Effector memory CD4-positive, alpha-beta T cell (primary cell): ENCODE measurements at regions not wholly inside any gene's neighbourhood (a gene's known extent, or its start where the extent isn't known, plus 50 kb on each side); places are given as distances from the start of the nearest gene placed in this dataset.

Source experiments
- DNase-seq, 3 donors: peaks; one replicate each; pipeline ENCODE4 v3.0.0-alpha.2; 2020
- H3K27ac ChIP-seq: 2 replicates; pipeline ENCODE4 v1.7.0; 2013; ENCODE audit warnings: mild to moderate bottlenecking, low read length, moderate library complexity; ENCODE audit not compliant: insufficient read depth, poor library complexity, severe bottlenecking
- H3K27me3 ChIP-seq: replicated peaks from 2 replicates; pipeline ENCODE4 v1.7.0; 2013; ENCODE audit warnings: mild to moderate bottlenecking, low read length; ENCODE audit not compliant: insufficient read depth, control insufficient read depth, poor library complexity, severe bottlenecking
- H3K36me3 ChIP-seq: 2 replicates; pipeline ENCODE4 v1.7.0; 2013; ENCODE audit warnings: mild to moderate bottlenecking, low read length, moderate library complexity; ENCODE audit not compliant: control insufficient read depth, insufficient read depth
- H3K4me1 ChIP-seq: 2 replicates; pipeline ENCODE4 v1.7.0; 2013; ENCODE audit warnings: low read length, mild to moderate bottlenecking; ENCODE audit not compliant: control insufficient read depth, insufficient read depth, poor library complexity, severe bottlenecking
- H3K4me3 ChIP-seq: 2 replicates; pipeline ENCODE4 v1.7.0; 2013; ENCODE audit warnings: low read length, low read depth, mild to moderate bottlenecking; ENCODE audit not compliant: insufficient read depth, poor library complexity, severe bottlenecking
- H3K9me3 ChIP-seq: 2 replicates; pipeline ENCODE4 v1.7.0; 2013; ENCODE audit warnings: mild to moderate bottlenecking, low read length, moderate library complexity; ENCODE audit not compliant: control insufficient read depth

DNA sequence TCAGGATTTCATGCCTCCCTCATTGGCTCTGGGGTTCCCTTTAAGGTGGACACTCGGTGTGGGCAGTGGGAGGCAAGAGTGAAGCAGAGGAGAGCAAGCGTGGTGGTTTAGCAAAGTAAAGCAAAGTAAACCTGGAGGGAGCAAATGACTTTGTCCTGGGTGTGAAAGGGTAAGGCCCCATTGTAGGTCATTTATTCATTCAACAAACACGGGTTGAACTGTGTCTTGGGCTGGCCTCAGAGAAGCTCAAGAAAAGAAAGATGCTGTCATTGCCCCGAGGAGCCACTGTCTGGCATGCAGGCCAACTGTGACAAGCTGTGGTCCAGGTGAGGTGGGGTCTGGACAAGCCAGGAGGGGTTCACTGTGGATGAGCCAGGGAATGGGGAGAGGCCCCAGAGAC is 68.9 kb upstream of the DLK1 start:
- Histone ChIP-seq H3K4me3 (no peak overlapping the region), H3K9me3 (no peaks in the 10 kb centered on the region), H3K27me3 (peaks cover 8% of the 10 kb centered on the region), H3K4me1 (peaks cover 8% of the 10 kb centered on the region), H3K36me3 (no peaks in the 10 kb centered on the region), H3K27ac (no peak overlapping the region)
- DNase-seq = no peak

- Histone ChIP-seq H3K36me3 (no peaks in the 10 kb centered on the region), H3K27ac (no peak overlapping the region), H3K4me3 (no peak overlapping the region), H3K9me3 (no peaks in the 10 kb centered on the region), H3K27me3 (peaks cover 8% of the 10 kb centered on the region), H3K4me1 (peaks cover 8% of the 10 kb centered on the region)
- no peak for DNase-seq
These were observed 68.4 kb upstream of the DLK1 start for GRCh38 chr14:100658181-100658886.

- H3K4me3 ChIP-seq = no peak overlapping the region
- peaks cover 8% of the 10 kb centered on the region for H3K27me3 ChIP-seq
- peaks cover 7% of the 10 kb centered on the region for H3K4me1 ChIP-seq
- H3K27ac ChIP-seq = no peak overlapping the region
- H3K9me3 ChIP-seq = no peaks in the 10 kb centered on the region
- no peak for DNase-seq
- H3K36me3 ChIP-seq = no peaks in the 10 kb centered on the region
These were observed 67.2 kb upstream of the DLK1 start for GRCh38 chr14:100659345-100660001.

DNA sequence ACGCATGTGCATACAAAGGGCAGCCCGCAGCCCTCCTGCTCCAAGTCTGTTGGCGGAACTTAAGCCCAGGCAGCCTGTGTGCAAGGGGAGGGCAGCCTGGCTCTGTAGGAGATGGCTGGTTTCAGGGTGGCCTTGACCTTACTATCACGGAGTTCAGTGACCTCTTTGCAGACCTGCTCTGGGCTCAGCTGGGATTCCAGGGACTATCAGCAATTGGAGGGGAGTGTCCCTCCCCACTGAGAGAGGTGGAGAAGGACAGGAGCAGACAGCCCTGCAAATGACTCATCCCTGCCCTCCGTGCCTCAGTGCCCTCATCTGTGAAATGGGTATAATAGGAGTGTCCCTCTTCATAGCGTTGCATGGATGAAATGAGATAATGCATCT is 66.2 kb upstream of the DLK1 start:
- no peak for DNase-seq
- Histone ChIP-seq H3K36me3 (no peaks in the 10 kb centered on the region), H3K27me3 (peaks cover 3% of the 10 kb centered on the region), H3K27ac (no peak overlapping the region), H3K4me3 (no peak overlapping the region), H3K9me3 (no peaks in the 10 kb centered on the region), H3K4me1 (no peaks in the 10 kb centered on the region)

DNA sequence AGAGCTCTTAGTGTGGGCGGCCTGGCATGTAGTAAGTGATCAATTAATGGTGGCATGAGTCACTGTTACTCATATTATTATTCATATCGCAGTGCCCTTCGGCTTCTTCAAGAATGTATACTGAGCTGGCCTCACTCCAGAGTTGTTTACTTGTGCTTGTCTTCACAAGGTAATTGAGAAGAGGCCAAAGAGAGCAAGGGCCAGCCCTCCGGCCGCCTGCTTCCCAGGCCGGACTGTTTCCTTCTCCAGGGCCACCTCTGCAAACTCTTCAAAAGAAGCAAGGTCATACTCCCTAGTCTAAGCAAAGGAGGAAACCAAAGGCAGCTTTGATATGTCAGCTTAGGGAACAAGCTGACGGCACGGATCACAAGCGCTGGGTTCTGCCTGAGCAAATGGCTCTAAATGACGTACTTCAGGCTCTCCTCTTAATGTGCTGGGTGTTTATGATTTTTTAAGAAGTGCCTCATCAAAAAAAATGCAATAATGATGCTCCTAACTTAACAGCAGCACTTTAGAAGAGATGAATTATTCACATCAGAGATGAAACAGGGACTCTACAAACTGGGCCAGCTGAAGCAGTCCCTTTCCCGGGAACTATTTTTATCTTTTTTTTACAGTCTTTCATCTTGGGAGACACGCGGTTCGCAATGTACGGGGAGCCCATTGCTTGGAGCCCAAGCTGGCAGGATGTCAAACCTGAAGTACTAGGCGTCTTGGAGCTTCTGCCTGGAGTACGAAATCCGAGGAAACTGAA is 65.6 kb upstream of the DLK1 start:
- Histone ChIP-seq H3K36me3 (no peaks in the 10 kb centered on the region), H3K27me3 (no peaks in the 10 kb centered on the region), H3K4me3 (no peak overlapping the region), H3K9me3 (no peaks in the 10 kb centered on the region), H3K4me1 (no peaks in the 10 kb centered on the region), H3K27ac (no peak overlapping the region)
- DNase-seq = no peak

DNA sequence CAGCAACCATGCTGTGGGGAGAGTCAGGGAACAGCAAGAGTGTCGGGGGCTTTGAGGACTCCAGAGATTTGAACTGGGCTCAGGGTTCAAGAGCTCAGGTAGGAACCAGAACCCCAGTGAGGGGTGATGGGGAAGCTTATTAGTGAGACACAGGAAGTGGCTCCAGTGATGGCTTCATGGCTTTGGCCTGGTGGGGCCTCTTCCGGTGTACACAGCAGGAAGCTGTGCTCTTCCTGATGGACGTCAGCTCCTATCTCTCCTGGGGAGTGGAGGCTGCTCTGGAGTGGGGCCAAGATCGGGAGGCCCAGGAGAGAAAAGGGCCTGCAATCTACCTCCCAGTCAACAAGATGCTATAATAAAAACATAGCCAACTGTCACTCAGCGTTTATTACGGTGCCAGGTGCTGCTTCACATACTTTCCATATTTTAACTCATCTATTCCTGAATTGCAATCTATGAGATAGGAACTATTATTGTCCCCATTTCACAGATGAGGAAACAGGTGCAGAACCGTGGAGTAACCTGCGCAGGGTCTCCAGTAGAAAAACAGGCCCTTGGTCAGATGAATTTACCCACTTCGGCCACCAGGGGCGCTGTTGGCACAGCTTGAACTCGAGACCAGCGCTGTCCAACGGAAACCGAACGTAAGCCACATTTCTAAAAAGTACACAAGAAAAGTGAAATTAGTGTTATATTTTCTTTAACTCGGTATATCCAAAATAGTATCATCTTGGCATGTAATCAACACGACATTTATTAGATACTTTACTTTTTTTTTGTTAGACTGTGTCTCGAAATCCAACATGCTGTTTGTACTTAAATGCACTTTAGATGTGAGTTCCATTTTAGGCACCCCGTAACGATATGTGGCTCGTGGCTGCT is 63.6 kb upstream of the DLK1 start:
- H3K4me3 ChIP-seq = no peak overlapping the region
- no peaks in the 10 kb centered on the region for H3K4me1 ChIP-seq
- H3K27ac ChIP-seq = no peak overlapping the region
- no peaks in the 10 kb centered on the region for H3K9me3 ChIP-seq
- peak in 2 of 3 donors; percentile 22 to 38 for DNase-seq
- H3K36me3 ChIP-seq = no peaks in the 10 kb centered on the region
- no peaks in the 10 kb centered on the region for H3K27me3 ChIP-seq

- Histone ChIP-seq H3K4me1 (no peaks in the 10 kb centered on the region), H3K4me3 (no peak overlapping the region), H3K9me3 (no peaks in the 10 kb centered on the region), H3K27me3 (no peaks in the 10 kb centered on the region), H3K36me3 (no peaks in the 10 kb centered on the region), H3K27ac (no peak overlapping the region)
- DNase-seq = no peak
These were observed 63.0 kb upstream of the DLK1 start for GRCh38 chr14:100663761-100664052.

GRCh38 chr14:100664231-100664630 is 62.5 kb upstream of the DLK1 start:
- no peak overlapping the region for H3K27ac ChIP-seq
- H3K9me3 ChIP-seq = no peaks in the 10 kb centered on the region
- H3K4me1 ChIP-seq = no peaks in the 10 kb centered on the region
- DNase-seq = no peak
- no peaks in the 10 kb centered on the region for H3K27me3 ChIP-seq
- no peaks in the 10 kb centered on the region for H3K36me3 ChIP-seq
- no peak overlapping the region for H3K4me3 ChIP-seq

- no peaks in the 10 kb centered on the region for H3K27me3 ChIP-seq
- no peak for DNase-seq
- H3K27ac ChIP-seq = no peak overlapping the region
- no peaks in the 10 kb centered on the region for H3K36me3 ChIP-seq
- no peaks in the 10 kb centered on the region for H3K9me3 ChIP-seq
- H3K4me3 ChIP-seq = no peak overlapping the region
- H3K4me1 ChIP-seq = no peaks in the 10 kb centered on the region
These were observed 61.7 kb upstream of the DLK1 start for GRCh38 chr14:100664841-100665510.
